Activated T-helper 1 cell treated with anti-CD3 and anti-CD28 coated beads, Interleukin-12 subunit alpha, Interleukin-12 subunit beta, Interleukin-2, Interleukin-4 antibody, amounts not matched to agents 30 ng/mL and 10 ng/mL and 1 ng/mL, durations not matched to agents 14 hours and 24 hours and 36 hours (primary cell): ENCODE measurements at regions not wholly inside any gene's neighbourhood (a gene's known extent, or its start where the extent isn't known, plus 50 kb on each side); places are given as distances from the start of the nearest gene placed in this dataset.

Experiments used
- DNase-seq: peaks from one replicate; pipeline ENCODE4 v3.0.0; 2021; ENCODE audit warnings: low spot score
- H3K27ac Mint-ChIP-seq: one replicate; pipeline ENCODE4 v1.8.0; 2021; ENCODE audit warnings: mild to moderate bottlenecking, mixed read lengths
- H3K27me3 Mint-ChIP-seq: one replicate; pipeline ENCODE4 v1.8.0; 2022; ENCODE audit warnings: mild to moderate bottlenecking, moderate library complexity, mixed read lengths; ENCODE audit not compliant: insufficient read depth
- H3K36me3 Mint-ChIP-seq: one replicate; pipeline ENCODE4 v1.8.0; 2021; ENCODE audit warnings: low read depth, mixed read lengths
- H3K4me1 Mint-ChIP-seq: one replicate; pipeline ENCODE4 v1.8.0; 2021; ENCODE audit warnings: low read depth, mixed read lengths
- H3K4me3 Mint-ChIP-seq: one replicate; pipeline ENCODE4 v1.8.0; 2021; ENCODE audit warnings: mild to moderate bottlenecking, moderate library complexity, mixed read lengths
- H3K9me3 Mint-ChIP-seq: one replicate; pipeline ENCODE4 v1.8.0; 2021; ENCODE audit warnings: mixed read lengths
- intact Hi-C: fragments of 100-400 bp; cut with micrococcal nuclease; formaldehyde crosslinking; loops from one replicate; pipeline ENCODE4 v1.15.1; 2024

DNA sequence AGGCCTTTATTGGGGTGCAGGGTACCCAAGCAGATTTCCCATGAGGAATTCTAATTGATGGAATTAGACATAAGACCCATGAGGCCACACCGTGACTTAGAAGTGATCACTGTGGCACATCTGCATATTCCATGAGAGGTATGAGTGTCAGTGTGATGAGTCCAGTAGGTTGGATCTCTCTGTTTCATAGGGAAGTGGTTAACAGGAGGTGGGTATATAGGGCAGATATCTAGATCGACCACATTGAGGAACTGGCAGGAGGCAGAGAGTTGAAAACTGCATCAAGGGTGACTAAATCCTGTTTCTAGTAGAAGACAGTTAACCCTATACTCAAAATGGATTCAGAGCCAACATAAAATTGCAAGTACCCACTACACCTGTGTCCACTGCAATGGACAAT lies 68.6 kb upstream of the MIR17HG start:
- Mint-ChIP-seq H3K36me3 (no peaks in the 10 kb centered on the region), H3K4me1 (no peaks in the 10 kb centered on the region), H3K27ac (no peak overlapping the region), H3K27me3 (peaks cover 7% of the 10 kb centered on the region), H3K4me3 (no peak overlapping the region), H3K9me3 (no peaks in the 10 kb centered on the region)
- intact Hi-C loops: no loop called here
- no peak for DNase-seq

DNA sequence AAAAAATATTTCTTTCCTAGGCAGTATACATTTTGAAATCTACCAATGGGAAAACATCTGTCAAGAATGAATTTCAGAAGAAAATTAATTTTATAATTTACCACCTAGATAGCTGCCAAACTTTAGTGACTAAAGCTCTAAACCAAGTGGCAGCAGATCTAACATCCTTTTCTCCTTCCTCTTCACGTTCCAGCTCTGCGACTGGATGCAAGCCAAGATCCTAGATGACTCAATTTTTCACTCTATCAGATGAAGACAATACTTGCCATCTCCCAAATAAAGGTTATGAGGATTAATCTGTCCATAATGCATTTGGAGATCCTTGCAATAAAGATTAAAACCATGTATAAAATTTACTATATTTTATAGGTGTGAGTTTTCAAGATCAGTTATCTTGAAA lies 66.7 kb upstream of the MIR17HG start:
- H3K36me3 Mint-ChIP-seq: no peaks in the 10 kb centered on the region
- H3K4me1 Mint-ChIP-seq: no peaks in the 10 kb centered on the region
- intact Hi-C loops: no loop called here
- no peaks in the 10 kb centered on the region for H3K9me3 Mint-ChIP-seq
- no peak overlapping the region for H3K27ac Mint-ChIP-seq
- H3K4me3 Mint-ChIP-seq: no peak overlapping the region
- peaks cover 7% of the 10 kb centered on the region for H3K27me3 Mint-ChIP-seq
- DNase-seq: no peak

GRCh38 chr13:91284335-91284734 lies 63.2 kb upstream of the MIR17HG start:
- Mint-ChIP-seq H3K4me3 (no peak overlapping the region), H3K27ac (no peak overlapping the region), H3K9me3 (no peaks in the 10 kb centered on the region), H3K27me3 (peaks cover 8% of the 10 kb centered on the region), H3K36me3 (no peaks in the 10 kb centered on the region), H3K4me1 (no peaks in the 10 kb centered on the region)
- no peak for DNase-seq
- intact Hi-C loops: no loop called here

DNA sequence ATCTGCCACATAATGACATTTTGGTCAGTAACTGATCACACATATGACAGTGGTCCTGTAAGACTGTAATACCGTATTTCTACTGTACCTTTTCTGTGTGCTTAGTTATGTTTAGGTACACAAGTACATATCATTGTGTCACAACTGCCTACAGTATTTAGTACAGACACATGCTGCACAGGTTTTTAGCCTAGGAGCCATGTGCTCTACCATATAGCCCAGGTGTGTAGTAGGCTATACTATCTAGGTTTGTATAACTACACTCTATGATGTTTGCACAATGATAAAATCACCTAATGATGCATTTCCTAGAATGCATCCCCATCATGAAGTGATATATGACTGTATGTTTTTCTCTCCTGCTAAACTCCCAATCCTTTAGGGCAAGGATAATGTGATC lies 61.2 kb upstream of the MIR17HG start:
- Mint-ChIP-seq H3K4me3 (no peak overlapping the region), H3K27ac (no peak overlapping the region), H3K4me1 (no peaks in the 10 kb centered on the region), H3K9me3 (no peaks in the 10 kb centered on the region), H3K27me3 (peaks cover 12% of the 10 kb centered on the region), H3K36me3 (no peaks in the 10 kb centered on the region)
- DNase-seq: no peak
- intact Hi-C loops: no loop called here

- Mint-ChIP-seq H3K9me3 (no peaks in the 10 kb centered on the region), H3K4me1 (no peaks in the 10 kb centered on the region), H3K27me3 (peaks cover 15% of the 10 kb centered on the region), H3K36me3 (no peaks in the 10 kb centered on the region), H3K27ac (no peak overlapping the region), H3K4me3 (no peak overlapping the region)
- intact Hi-C loops: no loop called here
- DNase-seq: no peak
Observed at GRCh38 chr13:91291078-91291477, 56.4 kb upstream of the MIR17HG start.

- DNase-seq: no peak
- peaks cover 19% of the 10 kb centered on the region for H3K27me3 Mint-ChIP-seq
- no peak overlapping the region for H3K4me3 Mint-ChIP-seq
- H3K9me3 Mint-ChIP-seq: no peaks in the 10 kb centered on the region
- no peaks in the 10 kb centered on the region for H3K4me1 Mint-ChIP-seq
- no peaks in the 10 kb centered on the region for H3K36me3 Mint-ChIP-seq
- no peak overlapping the region for H3K27ac Mint-ChIP-seq
- intact Hi-C loops: no loop called here
Observed at GRCh38 chr13:91292630-91293221, 54.8 kb upstream of the MIR17HG start.

DNA sequence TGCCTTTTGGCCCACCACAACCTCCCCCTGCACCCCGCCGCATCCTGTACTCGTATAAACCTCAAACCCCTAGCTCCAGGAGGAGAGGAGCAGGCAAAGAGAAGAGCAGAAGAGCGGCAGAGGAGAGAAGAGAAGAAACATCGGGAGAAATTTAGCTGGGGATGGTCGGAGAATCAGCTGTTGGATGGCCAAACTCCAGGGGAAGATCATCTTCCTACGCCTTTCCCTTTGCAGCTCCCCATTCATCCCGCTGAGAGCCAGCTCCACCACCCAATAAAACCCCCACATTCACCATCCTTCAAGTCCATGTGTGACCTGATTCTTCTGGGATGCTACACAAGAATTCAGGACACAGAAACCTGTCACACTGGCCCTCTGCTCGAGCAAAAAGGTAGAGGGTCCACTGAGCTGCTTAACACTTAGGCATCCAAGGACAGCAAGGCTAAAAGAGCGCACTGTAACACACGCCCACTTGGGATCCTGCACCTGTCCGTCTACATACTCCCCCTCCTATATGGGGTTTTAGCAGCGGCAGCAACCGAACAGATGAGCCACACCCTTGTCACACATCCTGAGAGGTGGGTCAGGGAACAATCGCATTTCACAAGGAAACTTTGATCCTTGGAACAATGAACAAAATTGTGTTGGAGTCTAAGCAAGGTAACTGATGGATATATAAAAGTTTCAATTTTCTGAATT lies 51.6 kb upstream of the MIR17HG start:
- Mint-ChIP-seq H3K9me3 (no peaks in the 10 kb centered on the region), H3K27me3 (peaks cover 11% of the 10 kb centered on the region), H3K4me1 (no peaks in the 10 kb centered on the region), H3K27ac (no peak overlapping the region), H3K4me3 (no peak overlapping the region), H3K36me3 (no peaks in the 10 kb centered on the region)
- no peak for DNase-seq
- intact Hi-C loops: no loop called here

GRCh38 chr13:91297503-91297902 lies 50.0 kb upstream of the MIR17HG start:
- H3K4me1 Mint-ChIP-seq: no peaks in the 10 kb centered on the region
- H3K9me3 Mint-ChIP-seq: no peaks in the 10 kb centered on the region
- H3K36me3 Mint-ChIP-seq: no peaks in the 10 kb centered on the region
- intact Hi-C loops: no loop called here
- no peak overlapping the region for H3K27ac Mint-ChIP-seq
- H3K4me3 Mint-ChIP-seq: no peak overlapping the region
- H3K27me3 Mint-ChIP-seq: peaks cover 10% of the 10 kb centered on the region
- DNase-seq: no peak
